ENCODE measurements at regions not wholly inside any gene's neighbourhood (a gene's known extent, or its start where the extent isn't known, plus 50 kb on each side); places are given as distances from the start of the nearest gene placed in this dataset.

DNA sequence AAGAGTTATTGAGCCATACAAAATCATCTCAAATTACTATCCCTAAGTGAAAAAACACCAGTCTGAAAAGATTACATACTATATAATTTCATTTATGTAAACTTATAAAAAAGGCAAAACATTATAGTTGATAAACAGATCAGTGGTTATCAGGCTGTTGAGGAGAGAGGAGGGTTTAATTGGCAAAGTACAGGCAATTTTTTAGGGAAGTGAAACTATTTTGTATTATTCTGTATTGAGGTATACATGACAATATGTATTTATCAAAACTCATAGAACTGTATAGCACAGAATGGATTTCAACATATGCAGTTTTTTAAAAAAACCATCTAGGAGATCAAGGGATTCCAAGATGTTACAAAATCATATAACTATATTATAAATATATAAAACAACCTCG is 403.7 kb downstream of the LTN1 start:
- no peak for TF ChIP-seq SIN3A (IDR thresholded peaks at IDR 0.05; ENCODE audit: borderline replicate concordance, insufficient read depth, low read depth, low read length)
- TF ChIP-seq, protein P1, sequence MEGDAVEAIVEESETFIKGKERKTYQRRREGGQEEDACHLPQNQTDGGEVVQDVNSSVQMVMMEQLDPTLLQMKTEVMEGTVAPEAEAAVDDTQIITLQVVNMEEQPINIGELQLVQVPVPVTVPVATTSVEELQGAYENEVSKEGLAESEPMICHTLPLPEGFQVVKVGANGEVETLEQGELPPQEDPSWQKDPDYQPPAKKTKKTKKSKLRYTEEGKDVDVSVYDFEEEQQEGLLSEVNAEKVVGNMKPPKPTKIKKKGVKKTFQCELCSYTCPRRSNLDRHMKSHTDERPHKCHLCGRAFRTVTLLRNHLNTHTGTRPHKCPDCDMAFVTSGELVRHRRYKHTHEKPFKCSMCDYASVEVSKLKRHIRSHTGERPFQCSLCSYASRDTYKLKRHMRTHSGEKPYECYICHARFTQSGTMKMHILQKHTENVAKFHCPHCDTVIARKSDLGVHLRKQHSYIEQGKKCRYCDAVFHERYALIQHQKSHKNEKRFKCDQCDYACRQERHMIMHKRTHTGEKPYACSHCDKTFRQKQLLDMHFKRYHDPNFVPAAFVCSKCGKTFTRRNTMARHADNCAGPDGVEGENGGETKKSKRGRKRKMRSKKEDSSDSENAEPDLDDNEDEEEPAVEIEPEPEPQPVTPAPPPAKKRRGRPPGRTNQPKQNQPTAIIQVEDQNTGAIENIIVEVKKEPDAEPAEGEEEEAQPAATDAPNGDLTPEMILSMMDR (IDR thresholded peaks at IDR 0.05), result no peak
